Endothelial cell (in vitro differentiated cells): ENCODE measurements at regions not wholly inside any gene's neighbourhood (a gene's known extent, or its start where the extent isn't known, plus 50 kb on each side); places are given as distances from the start of the nearest gene placed in this dataset.

Source experiments
- DNase-seq: peaks from one replicate; pipeline ENCODE4 v3.0.0; 2021; ENCODE audit warnings: low spot score
- H3K27ac Mint-ChIP-seq: one replicate; pipeline ENCODE4 v1.8.0; 2021; ENCODE audit warnings: mixed read lengths, inconsistent platforms; ENCODE audit not compliant: unreplicated experiment
- H3K27me3 Mint-ChIP-seq: one replicate; pipeline ENCODE4 v1.8.0; 2021; ENCODE audit warnings: mild to moderate bottlenecking, moderate library complexity, mixed read lengths, inconsistent platforms; ENCODE audit not compliant: unreplicated experiment
- H3K36me3 Mint-ChIP-seq: one replicate; pipeline ENCODE4 v1.8.0; 2021; ENCODE audit warnings: mild to moderate bottlenecking, low read depth, mixed read lengths, inconsistent platforms; ENCODE audit not compliant: unreplicated experiment
- H3K4me1 Mint-ChIP-seq: one replicate; pipeline ENCODE4 v1.8.0; 2021; ENCODE audit warnings: mild to moderate bottlenecking, mixed read lengths, inconsistent platforms; ENCODE audit not compliant: unreplicated experiment
- H3K4me3 Mint-ChIP-seq: one replicate; pipeline ENCODE4 v1.8.0; 2021; ENCODE audit warnings: mild to moderate bottlenecking, mixed read lengths, inconsistent platforms; ENCODE audit not compliant: unreplicated experiment
- H3K9me3 Mint-ChIP-seq: one replicate; pipeline ENCODE4 v1.8.0; 2021; ENCODE audit warnings: mixed read lengths, inconsistent platforms; ENCODE audit not compliant: unreplicated experiment
- TF ChIP-seq, protein P1 (sequence below): fragments of 200-600 bp; sonication (generic); IDR thresholded peaks from one replicate; pipeline ENCODE4 v1.5.0; 2021; ENCODE audit warnings: antibody characterized with exemption; ENCODE audit not compliant: unreplicated experiment

DNA sequence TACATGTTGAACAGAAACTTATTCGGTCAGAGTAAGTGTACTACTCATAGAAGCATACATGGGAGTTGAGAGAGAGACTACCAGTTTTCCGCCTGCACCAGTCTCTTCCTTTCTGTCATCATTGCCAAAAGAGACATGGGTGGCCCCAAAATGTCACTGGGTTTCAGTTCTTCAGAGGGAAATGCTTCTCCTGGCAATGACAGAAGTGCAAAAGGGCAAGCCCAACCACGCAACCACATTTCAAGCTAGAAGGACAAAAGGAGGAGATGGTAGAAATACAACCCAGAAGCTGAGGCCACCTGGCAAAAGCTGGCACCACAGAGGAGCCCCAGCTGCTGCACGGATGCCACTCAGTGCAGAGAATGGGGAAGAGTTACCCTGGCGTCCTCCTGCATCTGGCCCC is 320.1 kb downstream of the BCOR start:
- peaks cover 8% of the 10 kb centered on the region for H3K27me3 Mint-ChIP-seq
- TF ChIP-seq, protein P1, sequence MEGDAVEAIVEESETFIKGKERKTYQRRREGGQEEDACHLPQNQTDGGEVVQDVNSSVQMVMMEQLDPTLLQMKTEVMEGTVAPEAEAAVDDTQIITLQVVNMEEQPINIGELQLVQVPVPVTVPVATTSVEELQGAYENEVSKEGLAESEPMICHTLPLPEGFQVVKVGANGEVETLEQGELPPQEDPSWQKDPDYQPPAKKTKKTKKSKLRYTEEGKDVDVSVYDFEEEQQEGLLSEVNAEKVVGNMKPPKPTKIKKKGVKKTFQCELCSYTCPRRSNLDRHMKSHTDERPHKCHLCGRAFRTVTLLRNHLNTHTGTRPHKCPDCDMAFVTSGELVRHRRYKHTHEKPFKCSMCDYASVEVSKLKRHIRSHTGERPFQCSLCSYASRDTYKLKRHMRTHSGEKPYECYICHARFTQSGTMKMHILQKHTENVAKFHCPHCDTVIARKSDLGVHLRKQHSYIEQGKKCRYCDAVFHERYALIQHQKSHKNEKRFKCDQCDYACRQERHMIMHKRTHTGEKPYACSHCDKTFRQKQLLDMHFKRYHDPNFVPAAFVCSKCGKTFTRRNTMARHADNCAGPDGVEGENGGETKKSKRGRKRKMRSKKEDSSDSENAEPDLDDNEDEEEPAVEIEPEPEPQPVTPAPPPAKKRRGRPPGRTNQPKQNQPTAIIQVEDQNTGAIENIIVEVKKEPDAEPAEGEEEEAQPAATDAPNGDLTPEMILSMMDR: no peak
- H3K36me3 Mint-ChIP-seq: no peaks in the 10 kb centered on the region
- no peaks in the 10 kb centered on the region for H3K9me3 Mint-ChIP-seq
- H3K4me3 Mint-ChIP-seq: no peak overlapping the region
- no peak for DNase-seq
- peaks cover 16% of the 10 kb centered on the region for H3K4me1 Mint-ChIP-seq
- H3K27ac Mint-ChIP-seq: no peak overlapping the region

DNA sequence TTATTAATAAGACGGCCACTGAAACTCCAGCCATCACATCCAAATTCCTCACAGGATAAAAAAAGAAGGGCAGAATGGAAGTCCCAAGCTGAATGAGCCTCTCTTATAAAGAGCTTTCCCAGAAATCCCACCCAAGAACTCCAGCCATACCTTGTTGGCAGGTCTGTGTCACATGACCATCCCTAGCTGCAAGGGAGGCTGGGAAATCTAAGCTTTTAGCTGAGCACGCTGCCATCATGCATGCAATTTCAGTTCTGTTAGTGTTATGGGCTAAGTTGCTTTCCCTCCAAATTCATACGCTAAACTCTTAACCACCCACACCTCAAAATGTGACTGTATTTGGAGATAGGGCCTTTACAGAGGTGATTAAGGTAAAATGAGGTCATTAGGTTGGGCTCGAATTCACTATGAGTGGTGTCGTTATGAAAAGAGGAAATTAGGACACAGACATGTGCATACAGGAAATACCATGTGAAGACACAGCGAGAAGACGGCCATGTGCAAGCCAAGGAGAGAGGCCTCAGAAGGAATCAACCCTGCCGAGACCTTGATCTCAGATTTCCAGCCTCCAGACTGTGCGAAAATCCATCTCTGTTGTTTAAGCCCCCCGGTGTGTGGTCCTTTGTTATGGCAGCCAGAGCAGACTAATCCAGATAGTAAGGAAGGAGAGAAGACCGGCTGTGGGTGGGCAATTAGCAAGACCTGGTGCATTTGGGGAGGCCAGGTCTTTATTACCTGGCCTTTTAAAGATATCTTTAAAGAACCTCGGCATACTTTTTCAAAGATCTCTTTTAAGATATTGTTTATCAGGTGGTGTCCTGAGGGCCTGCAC is 317.6 kb downstream of the BCOR start:
- Mint-ChIP-seq H3K27ac (no peak overlapping the region), H3K36me3 (no peaks in the 10 kb centered on the region), H3K9me3 (no peaks in the 10 kb centered on the region)

DNA sequence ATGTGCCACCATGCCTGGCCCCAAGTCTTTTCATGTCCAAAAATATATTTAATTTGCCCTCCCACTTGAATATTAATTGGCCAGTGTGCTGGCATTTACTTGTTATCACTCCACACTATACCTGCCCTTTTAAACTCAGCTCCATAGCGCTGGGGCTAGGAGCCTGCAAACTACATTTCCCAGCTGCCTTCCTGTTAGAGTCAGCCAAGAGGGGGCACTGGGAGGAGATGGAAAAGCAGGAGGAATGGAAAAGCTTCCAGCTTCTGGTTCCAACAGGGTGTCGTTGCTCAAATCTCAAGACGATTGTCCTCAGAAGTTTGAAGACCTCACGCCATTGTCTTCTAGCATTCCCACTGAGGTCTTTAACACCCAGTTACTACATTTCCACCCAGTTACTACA is 315.5 kb downstream of the BCOR start:
- H3K9me3 Mint-ChIP-seq: no peaks in the 10 kb centered on the region
- H3K36me3 Mint-ChIP-seq: no peaks in the 10 kb centered on the region
- DNase-seq: no peak
- TF ChIP-seq, protein P1: no peak
- H3K4me3 Mint-ChIP-seq: no peak overlapping the region
- no peaks in the 10 kb centered on the region for H3K4me1 Mint-ChIP-seq
- H3K27ac Mint-ChIP-seq: no peak overlapping the region
- H3K27me3 Mint-ChIP-seq: peaks cover 5% of the 10 kb centered on the region

More for the DNA sequence above, 317.6 kb downstream of the BCOR start:
- Mint-ChIP-seq H3K27me3 (peaks cover 5% of the 10 kb centered on the region), H3K4me1 (no peaks in the 10 kb centered on the region), H3K4me3 (no peak overlapping the region)
- DNase-seq: no peak
- TF ChIP-seq, protein P1: no peak

DNA sequence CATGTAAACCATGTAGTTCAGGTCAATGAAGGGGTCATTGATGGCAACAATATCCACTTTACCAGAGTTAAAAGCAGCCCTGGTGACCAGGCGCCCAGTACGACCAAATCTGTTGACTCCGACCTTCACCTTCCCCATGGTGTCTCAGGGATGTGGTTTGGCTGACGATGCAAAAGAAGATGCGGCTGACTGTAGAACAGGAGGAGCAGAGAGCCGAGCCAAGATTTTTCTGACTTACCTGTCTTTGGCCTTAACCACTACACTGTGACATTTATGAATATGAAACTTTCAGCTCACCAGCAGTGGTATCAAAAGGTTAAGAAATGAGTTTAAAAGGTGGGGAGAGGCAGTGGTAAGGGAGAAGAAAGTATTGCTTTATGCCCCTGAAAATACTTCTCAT is 309.8 kb downstream of the BCOR start:
- TF ChIP-seq, protein P1: no peak
- Mint-ChIP-seq H3K4me1 (no peaks in the 10 kb centered on the region), H3K27ac (no peak overlapping the region), H3K9me3 (no peaks in the 10 kb centered on the region), H3K27me3 (no peaks in the 10 kb centered on the region), H3K36me3 (no peaks in the 10 kb centered on the region), H3K4me3 (no peak overlapping the region)
- no peak for DNase-seq

DNA sequence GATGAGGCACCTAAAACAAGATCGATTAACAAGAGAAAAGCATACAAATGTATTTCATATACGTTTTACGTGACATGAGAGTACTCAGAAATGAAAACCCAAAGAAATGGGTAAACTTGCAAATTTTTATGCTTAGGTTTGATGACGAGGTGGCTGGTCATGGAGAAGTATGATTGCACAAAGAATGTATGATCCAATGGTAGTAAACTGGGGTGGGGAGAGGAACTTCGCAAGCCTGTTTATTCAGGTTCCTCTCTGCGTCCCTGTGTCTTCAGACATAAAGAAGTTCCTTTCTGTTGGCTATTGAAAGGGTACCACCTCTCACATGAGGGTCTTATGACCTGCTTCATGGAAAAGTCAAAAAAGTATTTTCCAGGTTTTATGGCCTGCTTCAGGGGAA is 309.2 kb downstream of the BCOR start:
- H3K4me1 Mint-ChIP-seq: no peaks in the 10 kb centered on the region
- DNase-seq: no peak
- no peaks in the 10 kb centered on the region for H3K36me3 Mint-ChIP-seq
- H3K9me3 Mint-ChIP-seq: no peaks in the 10 kb centered on the region
- H3K27ac Mint-ChIP-seq: no peak overlapping the region
- TF ChIP-seq, protein P1: no peak
- H3K27me3 Mint-ChIP-seq: no peaks in the 10 kb centered on the region
- H3K4me3 Mint-ChIP-seq: no peak overlapping the region
